KMS-11 (cell line): ENCODE measurements at regions not wholly inside any gene's neighbourhood (a gene's known extent, or its start where the extent isn't known, plus 50 kb on each side); places are given as distances from the start of the nearest gene placed in this dataset.

Experiments
- H2AFZ ChIP-seq: fragments of 200-600 bp; sonication (generic); 2 replicates; pipeline ENCODE4 v1.6.1; 2016; ENCODE audit warnings: antibody characterized with exemption, mixed run types, low read depth
- H3K27ac ChIP-seq: fragments of 200-600 bp; sonication (generic); 2 replicates; pipeline ENCODE4 v1.6.1; 2016; ENCODE audit warnings: mild to moderate bottlenecking, mixed run types
- H3K27me3 ChIP-seq: fragments of 200-600 bp; sonication (generic); 2 replicates; pipeline ENCODE4 v1.6.1; 2017; ENCODE audit warnings: mild to moderate bottlenecking, low read depth, mixed run types, moderate library complexity; ENCODE audit not compliant: insufficient read depth
- H3K36me3 ChIP-seq: fragments of 200-600 bp; sonication (generic); 2 replicates; pipeline ENCODE4 v1.6.1; 2017; ENCODE audit warnings: mild to moderate bottlenecking, mixed run types; ENCODE audit not compliant: insufficient read depth
- H3K4me1 ChIP-seq: fragments of 200-600 bp; sonication (generic); 2 replicates; pipeline ENCODE4 v1.6.1; 2016; ENCODE audit warnings: mild to moderate bottlenecking, low read depth, mixed run types; ENCODE audit not compliant: poor library complexity, severe bottlenecking
- H3K4me2 ChIP-seq: fragments of 200-600 bp; sonication (generic); 2 replicates; pipeline ENCODE4 v1.7.0; 2016; ENCODE audit warnings: mild to moderate bottlenecking, mixed run types
- H3K4me3 ChIP-seq: fragments of 200-600 bp; sonication (generic); IDR thresholded peaks from 2 replicates; pipeline ENCODE4 v1.6.1; 2017; ENCODE audit warnings: low read depth, low read length, mixed read lengths; ENCODE audit not compliant: insufficient read depth
- H3K79me2 ChIP-seq: fragments of 200-600 bp; sonication (generic); 2 replicates; pipeline ENCODE4 v1.6.1; 2016; ENCODE audit warnings: low read depth, mixed run types; ENCODE audit not compliant: insufficient read depth
- H3K9ac ChIP-seq: fragments of 200-600 bp; sonication (generic); 2 replicates; pipeline ENCODE4 v1.6.1; 2016; ENCODE audit warnings: mild to moderate bottlenecking, mixed run types
- H4K20me1 ChIP-seq: fragments of 200-600 bp; sonication (generic); 2 replicates; pipeline ENCODE4 v1.6.1; 2016; ENCODE audit warnings: mild to moderate bottlenecking, mixed run types; ENCODE audit not compliant: insufficient read depth
- TF ChIP-seq, protein P1 (sequence below): fragments of 200-600 bp; sonication (generic); conservative IDR thresholded peaks from 2 replicates; pipeline ENCODE4 v1.6.1; 2017; ENCODE audit warnings: low read depth, mild to moderate bottlenecking, antibody characterized with exemption, low read length, moderate library complexity, mixed read lengths

DNA sequence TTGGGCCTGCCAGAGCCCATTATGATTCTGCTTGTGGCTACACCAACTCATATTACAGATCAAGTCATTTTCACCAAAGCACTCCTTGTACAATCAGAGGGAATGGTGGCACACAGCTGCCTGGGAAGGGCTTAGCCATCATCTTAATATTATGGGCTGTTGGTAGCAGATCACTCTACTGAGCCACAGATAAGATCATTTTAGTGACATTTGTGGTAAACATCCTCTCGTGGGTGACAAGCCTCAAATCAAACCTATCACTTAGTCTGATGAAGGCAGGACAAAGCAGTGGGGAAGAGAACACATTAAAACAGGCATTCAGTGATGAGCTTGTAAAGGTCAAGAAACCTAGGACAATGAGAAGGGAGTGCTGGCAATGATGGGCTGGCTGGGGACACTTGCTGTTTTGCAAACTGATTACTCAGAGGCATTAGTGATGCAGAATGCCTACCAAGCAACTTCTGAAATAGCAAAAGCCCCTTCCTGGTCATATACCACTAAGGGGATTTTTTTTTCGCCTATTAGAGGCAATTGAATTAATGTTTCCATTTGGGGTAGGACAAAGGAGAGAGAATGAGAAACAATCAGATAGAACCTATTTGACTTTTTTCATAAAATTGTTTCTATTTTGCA is 137.5 kb upstream of the WDR11 start:
- TF ChIP-seq, protein P1, sequence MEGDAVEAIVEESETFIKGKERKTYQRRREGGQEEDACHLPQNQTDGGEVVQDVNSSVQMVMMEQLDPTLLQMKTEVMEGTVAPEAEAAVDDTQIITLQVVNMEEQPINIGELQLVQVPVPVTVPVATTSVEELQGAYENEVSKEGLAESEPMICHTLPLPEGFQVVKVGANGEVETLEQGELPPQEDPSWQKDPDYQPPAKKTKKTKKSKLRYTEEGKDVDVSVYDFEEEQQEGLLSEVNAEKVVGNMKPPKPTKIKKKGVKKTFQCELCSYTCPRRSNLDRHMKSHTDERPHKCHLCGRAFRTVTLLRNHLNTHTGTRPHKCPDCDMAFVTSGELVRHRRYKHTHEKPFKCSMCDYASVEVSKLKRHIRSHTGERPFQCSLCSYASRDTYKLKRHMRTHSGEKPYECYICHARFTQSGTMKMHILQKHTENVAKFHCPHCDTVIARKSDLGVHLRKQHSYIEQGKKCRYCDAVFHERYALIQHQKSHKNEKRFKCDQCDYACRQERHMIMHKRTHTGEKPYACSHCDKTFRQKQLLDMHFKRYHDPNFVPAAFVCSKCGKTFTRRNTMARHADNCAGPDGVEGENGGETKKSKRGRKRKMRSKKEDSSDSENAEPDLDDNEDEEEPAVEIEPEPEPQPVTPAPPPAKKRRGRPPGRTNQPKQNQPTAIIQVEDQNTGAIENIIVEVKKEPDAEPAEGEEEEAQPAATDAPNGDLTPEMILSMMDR = no peak
- no peaks in the 10 kb centered on the region for H4K20me1 ChIP-seq
- H3K4me1 ChIP-seq = no peaks in the 10 kb centered on the region
- H3K27me3 ChIP-seq = no peaks in the 10 kb centered on the region
- H3K79me2 ChIP-seq = no peaks in the 10 kb centered on the region
- no peak overlapping the region for H2AFZ ChIP-seq
- H3K36me3 ChIP-seq = no peaks in the 10 kb centered on the region
- no peak overlapping the region for H3K27ac ChIP-seq
- no peak overlapping the region for H3K4me2 ChIP-seq
- H3K4me3 ChIP-seq = no peak overlapping the region
- H3K9ac ChIP-seq = no peak overlapping the region

DNA sequence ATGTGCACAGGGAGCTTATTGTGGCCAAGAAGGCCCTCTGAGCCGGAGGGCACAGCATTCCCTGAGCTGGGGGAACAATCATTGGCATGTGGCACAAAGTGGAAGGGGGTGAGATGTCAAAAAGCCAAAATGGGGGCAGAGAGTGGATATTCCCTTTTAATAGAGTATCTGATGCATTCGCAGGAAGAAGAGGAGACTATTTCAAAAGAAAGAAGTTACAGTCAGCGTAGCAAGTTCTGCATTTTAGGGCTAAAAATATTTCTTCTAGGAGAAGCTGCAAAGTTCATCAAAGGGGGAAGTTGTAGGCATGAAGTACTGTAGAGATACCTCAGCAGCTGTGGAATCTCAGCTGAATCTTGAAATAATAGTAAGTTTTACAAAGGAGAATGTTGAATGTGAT is 136.0 kb upstream of the WDR11 start:
- H2AFZ ChIP-seq = no peak overlapping the region
- no peaks in the 10 kb centered on the region for H3K79me2 ChIP-seq
- H3K27me3 ChIP-seq = no peaks in the 10 kb centered on the region
- no peak overlapping the region for H3K4me3 ChIP-seq
- TF ChIP-seq, protein P1 = no peak
- no peaks in the 10 kb centered on the region for H4K20me1 ChIP-seq
- H3K4me1 ChIP-seq = no peaks in the 10 kb centered on the region
- H3K4me2 ChIP-seq = no peak overlapping the region
- no peak overlapping the region for H3K9ac ChIP-seq
- H3K36me3 ChIP-seq = no peaks in the 10 kb centered on the region
- no peak overlapping the region for H3K27ac ChIP-seq

DNA sequence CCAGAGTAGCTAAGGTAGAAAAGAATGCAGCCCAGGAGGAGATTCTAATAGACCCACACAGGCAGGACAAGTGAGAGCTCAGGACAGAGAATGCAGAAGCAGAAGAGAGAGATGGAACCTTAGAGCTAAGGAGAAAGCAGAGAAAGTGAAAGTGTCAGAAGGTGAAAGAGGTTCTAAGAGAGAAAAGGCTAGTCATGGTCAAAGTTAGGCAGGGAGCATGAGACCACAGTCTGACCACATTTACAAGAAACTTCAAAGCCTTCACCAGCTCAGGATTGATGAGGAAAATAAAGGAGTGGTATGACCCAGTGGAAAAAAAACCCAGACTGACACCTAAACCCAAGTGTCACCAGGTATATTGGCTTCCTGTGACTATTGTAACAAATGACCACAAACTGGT is 131.8 kb upstream of the WDR11 start:
- no peak overlapping the region for H3K4me3 ChIP-seq
- H2AFZ ChIP-seq = no peak overlapping the region
- no peak overlapping the region for H3K4me2 ChIP-seq
- H4K20me1 ChIP-seq = no peaks in the 10 kb centered on the region
- no peak overlapping the region for H3K9ac ChIP-seq
- no peaks in the 10 kb centered on the region for H3K79me2 ChIP-seq
- H3K27me3 ChIP-seq = no peaks in the 10 kb centered on the region
- H3K27ac ChIP-seq = no peak overlapping the region
- TF ChIP-seq, protein P1 = no peak
- H3K4me1 ChIP-seq = no peaks in the 10 kb centered on the region
- no peaks in the 10 kb centered on the region for H3K36me3 ChIP-seq

DNA sequence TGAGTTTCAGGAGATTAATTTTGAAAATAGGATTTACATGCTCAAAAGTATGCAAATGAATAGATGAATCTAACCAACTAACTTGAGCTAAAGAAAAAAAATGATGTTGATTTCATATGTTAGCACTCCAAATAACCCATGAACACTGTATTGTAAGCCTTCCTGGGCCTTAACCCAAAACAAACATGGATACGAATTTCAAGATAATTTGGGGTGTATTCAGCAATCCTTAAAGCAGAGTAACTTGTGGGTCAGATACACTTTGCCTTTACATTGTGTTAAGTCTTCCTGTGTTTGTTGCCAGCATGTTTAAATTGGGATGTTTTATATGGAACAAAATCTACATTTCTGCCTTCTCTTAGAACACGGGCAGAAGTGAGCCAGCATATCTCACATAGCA is 124.2 kb upstream of the WDR11 start:
- Histone ChIP-seq H3K4me2 (no peak overlapping the region), H3K79me2 (no peaks in the 10 kb centered on the region), H3K27me3 (no peaks in the 10 kb centered on the region)

More for the DNA sequence above, 124.2 kb upstream of the WDR11 start:
- no peaks in the 10 kb centered on the region for H3K4me1 ChIP-seq
- TF ChIP-seq, protein P1 = no peak
- H3K9ac ChIP-seq = no peak overlapping the region
- H3K4me3 ChIP-seq = no peak overlapping the region
- H2AFZ ChIP-seq = no peak overlapping the region
- no peak overlapping the region for H3K27ac ChIP-seq
- no peaks in the 10 kb centered on the region for H4K20me1 ChIP-seq
- no peaks in the 10 kb centered on the region for H3K36me3 ChIP-seq
